Cardiac muscle cell (in vitro differentiated cells and primary cell): ENCODE measurements at regions not wholly inside any gene's neighbourhood (a gene's known extent, or its start where the extent isn't known, plus 50 kb on each side); places are given as distances from the start of the nearest gene placed in this dataset.

Source experiments
- DNase-seq, 2 donors: peaks; one replicate each; pipeline versions ENCODE4 v3.0.0 to v3.0.0-alpha.2; 2010 to 2017; ENCODE audit warnings: low read depth in 1 of 2, low spot score in 1 of 2
- H3K27ac ChIP-seq: fragments of 200-600 bp; sonication (generic); 2 replicates; pipeline ENCODE4 v1.5.1; 2016
- H3K27me3 ChIP-seq: fragments of 200-600 bp; sonication (generic); 2 replicates; pipeline ENCODE4 v1.6.0; 2016; ENCODE audit warnings: control low read depth
- H3K36me3 ChIP-seq: fragments of 200-600 bp; sonication (generic); 2 replicates; pipeline ENCODE4 v1.5.1; 2016; ENCODE audit warnings: control low read depth
- H3K4me1 ChIP-seq: fragments of 200-600 bp; sonication (generic); 2 replicates; pipeline ENCODE4 v1.8.1; 2017; ENCODE audit warnings: low read depth, mild to moderate bottlenecking, mixed run types
- H3K4me3 ChIP-seq: fragments of 200-600 bp; sonication (generic); 2 replicates; pipeline ENCODE4 v1.5.1; 2016; ENCODE audit warnings: mild to moderate bottlenecking
- H3K9me3 ChIP-seq: fragments of 200-600 bp; sonication (generic); 2 replicates; pipeline ENCODE4 v1.5.1; 2017; ENCODE audit warnings: low read depth, mild to moderate bottlenecking, control low read depth
- CTCF ChIP-seq: IDR thresholded peaks from 2 replicates; pipeline ENCODE4 v1.5.1; 2012; ENCODE audit warnings: low read depth, mild to moderate bottlenecking, low read length

- DNase-seq, result no peak
- Histone ChIP-seq H3K4me1 (no peaks in the 10 kb centered on the region), H3K4me3 (no peak overlapping the region), H3K9me3 (no peaks in the 10 kb centered on the region), H3K27ac (no peak overlapping the region), H3K27me3 (no peaks in the 10 kb centered on the region), H3K36me3 (no peaks in the 10 kb centered on the region)
- no peak for TF ChIP-seq CTCF
These were observed 1059.8 kb upstream of the MAP3K7 start for GRCh38 chr6:91646649-91647048.

GRCh38 chr6:91645811-91646210 is 1058.9 kb upstream of the MAP3K7 start:
- Histone ChIP-seq H3K27me3 (no peaks in the 10 kb centered on the region), H3K4me1 (no peaks in the 10 kb centered on the region), H3K36me3 (no peaks in the 10 kb centered on the region), H3K9me3 (no peaks in the 10 kb centered on the region), H3K27ac (no peak overlapping the region), H3K4me3 (no peak overlapping the region)
- DNase-seq, result no peak
- TF ChIP-seq CTCF, result no peak

GRCh38 chr6:91637217-91637616 is 1050.3 kb upstream of the MAP3K7 start:
- Histone ChIP-seq H3K27ac (no peak overlapping the region), H3K4me1 (peaks cover 16% of the 10 kb centered on the region), H3K36me3 (no peaks in the 10 kb centered on the region), H3K27me3 (no peaks in the 10 kb centered on the region), H3K4me3 (no peak overlapping the region), H3K9me3 (no peaks in the 10 kb centered on the region)
- DNase-seq, result no peak
- no peak for TF ChIP-seq CTCF

GRCh38 chr6:91634791-91635190 is 1047.9 kb upstream of the MAP3K7 start:
- H3K27me3 ChIP-seq, result no peaks in the 10 kb centered on the region
- DNase-seq, result no peak
- H3K9me3 ChIP-seq, result no peaks in the 10 kb centered on the region
- no peak overlapping the region for H3K4me3 ChIP-seq
- TF ChIP-seq CTCF, result no peak
- H3K27ac ChIP-seq, result no peak overlapping the region
- no peaks in the 10 kb centered on the region for H3K36me3 ChIP-seq
- peaks cover 16% of the 10 kb centered on the region for H3K4me1 ChIP-seq

GRCh38 chr6:91633374-91634111 is 1046.7 kb upstream of the MAP3K7 start:
- H3K27me3 ChIP-seq, result no peaks in the 10 kb centered on the region
- H3K9me3 ChIP-seq, result no peaks in the 10 kb centered on the region
- H3K4me1 ChIP-seq, result peaks cover 16% of the 10 kb centered on the region
- no peak overlapping the region for H3K4me3 ChIP-seq
- DNase-seq, result no peak
- no peaks in the 10 kb centered on the region for H3K36me3 ChIP-seq
- no peak for TF ChIP-seq CTCF
- no peak overlapping the region for H3K27ac ChIP-seq
